Renal pelvis (tissue), 1 donor: ENCODE measurements at regions not wholly inside any gene's neighbourhood (a gene's known extent, or its start where the extent isn't known, plus 50 kb on each side); places are given as distances from the start of the nearest gene placed in this dataset.
"Not testable (repeated sequence)": the region's sequence is repeated elsewhere in the genome, so short reads cannot be mapped to it uniquely, and the experiment has no call there.

Source experiments
- DNase-seq: peaks from one replicate; pipeline ENCODE4 v3.0.0-alpha.2; 2013

DNA sequence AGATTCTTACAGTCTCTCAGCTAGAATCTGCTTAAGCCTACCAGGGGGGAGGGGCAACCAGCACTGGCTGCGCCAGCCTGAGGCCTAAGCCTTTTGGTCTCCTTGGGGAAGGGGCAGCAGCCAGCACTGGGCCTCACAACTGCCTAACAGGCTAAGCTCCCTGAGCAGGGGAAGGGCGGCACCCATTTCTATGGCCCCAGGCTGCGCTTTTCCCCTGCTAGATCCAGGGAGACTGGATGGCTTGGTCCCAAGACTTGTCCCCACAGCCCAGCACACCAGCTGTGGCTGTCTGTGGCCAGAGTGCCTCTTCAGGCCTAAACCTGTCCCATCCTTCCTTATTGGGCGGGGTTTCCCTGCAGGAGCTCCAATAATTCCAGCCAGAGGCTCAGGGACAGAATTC, 1230.3 kb upstream of the CRIM1 start:
- DNase-seq = no peak

DNA sequence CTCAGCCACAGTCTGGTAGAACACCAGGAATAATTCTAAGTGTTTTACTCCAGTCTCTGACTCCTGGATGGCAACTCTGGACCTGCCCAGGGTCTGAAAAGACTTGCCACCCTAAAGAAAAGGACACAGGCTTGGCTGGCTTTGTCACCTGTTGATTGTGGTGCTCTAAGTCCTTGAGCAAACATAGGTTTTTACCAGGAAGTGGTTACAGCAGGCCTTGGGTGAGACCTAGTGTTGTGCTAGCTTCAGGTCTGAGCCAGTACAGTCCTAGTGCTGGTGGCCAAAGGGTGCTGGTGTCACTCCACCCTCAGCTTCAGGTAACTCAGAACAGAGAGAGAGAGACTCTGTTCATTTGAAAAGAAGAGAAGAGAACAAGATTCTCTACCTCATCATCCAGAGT, 1239.4 kb upstream of the CRIM1 start:
- no peak for DNase-seq

DNA sequence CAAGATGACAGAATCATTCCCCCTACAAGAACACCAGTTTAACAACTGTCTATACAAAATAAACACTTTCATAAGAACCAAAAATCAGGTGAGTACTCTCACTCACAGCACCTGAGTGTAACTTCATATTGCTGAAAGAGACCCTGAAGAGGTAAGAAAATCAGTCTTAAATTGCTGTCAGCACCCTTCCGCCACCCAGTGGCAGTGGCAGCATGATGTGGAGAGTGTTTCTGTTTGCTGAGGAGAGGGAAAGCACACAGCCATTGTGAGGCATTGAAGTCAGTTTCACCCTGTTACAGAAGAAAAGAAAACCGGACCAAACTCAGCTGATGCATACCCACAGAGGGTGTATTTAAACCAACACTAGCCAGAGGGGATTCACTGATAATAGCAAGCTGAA, 1240.8 kb upstream of the CRIM1 start:
- DNase-seq = no peak

DNA sequence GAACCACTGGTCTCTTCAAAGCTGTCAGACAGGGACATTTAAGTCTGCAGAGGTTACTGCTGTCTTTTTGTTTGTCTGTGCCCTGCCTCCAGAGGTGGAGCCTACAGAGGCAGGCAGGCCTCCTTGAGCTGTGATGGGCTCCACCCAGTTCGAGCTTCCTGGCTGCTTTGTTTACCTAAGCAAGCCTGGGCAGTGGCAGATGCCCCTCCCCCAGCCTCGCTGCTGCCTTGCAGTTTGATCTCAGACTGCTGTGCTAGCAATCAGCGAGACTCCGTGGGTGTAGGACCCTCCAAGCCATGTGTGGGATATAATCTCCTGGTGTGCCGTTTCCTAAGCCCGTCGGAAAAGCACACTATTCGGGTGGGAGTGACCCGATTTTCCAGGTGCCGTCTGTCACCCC, 1243.2 kb upstream of the CRIM1 start:
- DNase-seq = not testable (repeated sequence)

DNA sequence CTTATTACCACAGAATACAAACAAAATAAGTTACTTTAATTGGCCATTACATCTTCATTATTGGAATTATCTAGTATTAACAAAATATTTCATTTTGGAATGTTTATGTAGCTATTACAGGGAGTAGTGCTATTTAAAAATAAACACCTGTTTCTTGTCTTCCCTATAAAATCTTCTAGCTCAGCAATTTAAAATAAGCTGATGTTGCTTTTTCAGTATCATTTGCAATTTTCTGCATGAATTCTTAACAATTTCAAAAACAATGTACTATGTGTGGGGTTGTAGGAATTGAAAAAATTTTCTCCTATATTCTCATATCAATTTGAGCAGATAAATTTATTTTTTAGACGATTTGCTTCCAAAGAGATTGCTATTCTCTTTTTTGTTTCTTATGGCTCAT, 1251.3 kb upstream of the CRIM1 start:
- DNase-seq = no peak

DNA sequence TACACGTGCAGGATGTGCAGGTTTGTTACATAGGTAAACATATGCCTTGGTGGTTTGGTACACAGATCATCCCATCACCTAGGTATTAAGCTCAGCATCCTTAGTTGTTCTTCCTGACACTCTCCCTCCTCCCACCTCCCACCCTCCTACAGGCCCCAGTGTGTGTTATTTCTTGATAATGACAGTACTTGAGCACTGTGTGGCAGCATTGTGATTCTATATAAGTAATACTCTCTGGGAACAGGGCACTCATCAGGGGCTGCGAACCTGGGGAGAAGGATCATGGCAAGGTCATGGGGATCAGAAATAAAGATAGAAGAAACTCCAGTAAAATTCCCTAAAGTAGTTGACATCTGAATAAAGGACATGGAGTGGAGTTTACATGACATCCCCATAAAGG, 1256.2 kb upstream of the CRIM1 start:
- DNase-seq = no peak

DNA sequence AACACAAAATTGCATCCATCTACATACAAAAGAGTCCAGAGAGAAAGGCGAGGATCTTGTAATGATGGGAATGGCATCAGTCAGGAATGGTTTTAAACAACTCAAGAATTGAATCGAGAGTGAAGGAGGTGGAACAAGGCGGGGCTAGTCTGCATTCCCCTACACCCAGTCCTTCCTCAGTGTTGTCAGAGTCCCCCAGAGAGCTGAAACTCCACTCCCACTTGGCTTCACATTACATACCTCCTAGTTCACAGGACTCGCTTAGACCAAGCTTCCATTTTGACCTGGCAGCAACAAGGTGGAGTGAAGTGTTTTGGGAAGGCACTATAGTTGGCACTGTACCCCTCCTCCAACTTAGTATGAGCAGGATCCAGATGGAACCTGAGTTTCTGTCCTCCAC, 1273.5 kb upstream of the CRIM1 start:
- DNase-seq = no peak

DNA sequence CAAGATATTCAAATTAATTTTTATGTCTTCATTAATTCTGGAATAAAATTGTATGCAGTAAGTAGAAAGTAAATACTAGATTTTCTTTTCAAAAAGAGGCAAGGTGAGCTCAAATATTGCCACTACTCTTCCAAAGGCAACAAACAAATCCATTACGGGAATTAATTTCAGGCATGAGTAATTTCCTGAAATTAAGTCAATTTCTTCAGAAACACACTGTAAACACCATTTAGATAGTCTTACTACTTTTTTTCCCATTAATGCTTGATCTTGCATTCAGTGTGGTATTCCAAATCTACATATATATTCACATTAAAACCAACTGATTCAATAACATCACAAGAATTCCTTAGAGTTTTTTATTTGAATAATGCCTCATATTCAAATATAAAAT, 1274.0 kb upstream of the CRIM1 start:
- peak; percentile 10 for DNase-seq

DNA sequence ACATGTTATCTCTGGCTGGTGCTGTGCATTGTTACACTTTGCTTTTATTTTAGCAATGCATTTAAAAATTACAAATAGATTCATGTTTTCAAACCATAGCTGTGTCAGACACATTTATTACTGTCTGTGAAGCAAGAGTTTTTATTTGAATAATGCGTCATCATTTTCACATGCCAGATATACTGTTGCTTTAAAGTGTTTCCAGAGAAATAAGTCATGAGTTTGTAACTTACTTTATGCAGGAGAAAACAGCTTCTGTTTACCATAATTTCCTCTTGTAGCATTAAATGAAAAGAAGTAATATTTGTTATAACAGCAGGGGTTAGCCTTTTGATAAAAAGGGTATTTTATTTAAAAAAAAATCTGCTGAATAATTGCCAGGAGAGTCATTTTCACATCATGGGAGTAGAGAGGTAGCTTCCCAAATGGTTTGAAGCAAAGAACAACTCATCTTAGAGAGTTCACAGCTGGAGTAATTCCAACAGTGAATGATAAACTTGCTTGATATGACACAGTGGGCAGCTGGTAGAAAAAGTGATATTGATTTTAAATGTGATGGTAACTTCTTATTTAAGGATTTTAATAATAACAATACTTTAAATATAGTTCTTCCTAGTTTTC, 1274.5 kb upstream of the CRIM1 start:
- DNase-seq = no peak

DNA sequence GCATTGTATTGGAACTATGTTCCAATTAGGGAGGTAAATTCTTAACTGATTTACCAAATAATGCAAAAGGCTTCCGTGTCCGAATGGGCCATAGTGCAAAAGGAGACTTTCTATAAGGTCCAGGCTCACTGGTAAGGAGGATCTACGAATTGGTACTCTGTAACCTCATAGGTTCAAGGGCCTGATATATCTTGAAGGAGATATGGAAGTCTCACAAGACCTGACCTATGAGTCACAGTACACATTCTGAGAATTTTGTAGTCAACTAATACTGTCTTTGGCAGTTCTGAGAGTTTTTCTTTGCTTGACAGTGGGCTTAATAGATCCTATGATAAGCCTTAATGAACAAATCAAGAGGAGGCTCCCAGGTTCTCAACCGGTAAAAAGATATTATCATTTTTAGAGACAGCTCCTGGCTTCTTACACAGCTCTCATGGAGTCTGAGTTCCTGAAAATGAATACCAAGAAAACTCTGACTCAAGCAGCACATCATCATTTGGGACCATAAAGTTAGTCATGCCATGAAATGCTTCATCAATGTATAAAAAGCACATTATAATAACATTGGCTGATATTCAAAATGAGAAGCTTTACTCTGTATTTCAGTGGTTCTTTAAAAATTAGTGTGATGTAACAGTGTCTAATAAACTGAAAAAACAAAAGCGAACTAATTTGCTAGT, 1275.2 kb upstream of the CRIM1 start:
- DNase-seq = no peak

DNA sequence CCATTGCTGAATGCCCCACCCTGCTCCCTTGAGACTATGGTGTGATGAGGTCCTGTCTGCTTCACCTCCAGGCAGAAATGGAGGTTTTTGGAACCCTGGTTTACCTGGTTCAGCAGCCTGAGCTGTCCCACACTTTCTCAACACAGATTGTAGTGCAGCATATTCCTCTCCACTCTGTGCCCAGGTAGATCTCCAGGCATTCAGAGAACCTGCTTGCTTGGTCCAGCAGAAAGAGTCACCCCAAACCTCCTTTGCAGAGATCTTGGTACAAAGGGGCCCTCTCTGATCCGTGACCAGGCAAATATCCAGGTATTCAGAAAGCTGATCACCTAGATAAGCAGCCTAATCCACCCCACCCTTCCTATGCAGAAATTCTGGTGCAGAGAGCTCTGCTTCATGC, 1288.2 kb upstream of the CRIM1 start:
- DNase-seq = no peak

DNA sequence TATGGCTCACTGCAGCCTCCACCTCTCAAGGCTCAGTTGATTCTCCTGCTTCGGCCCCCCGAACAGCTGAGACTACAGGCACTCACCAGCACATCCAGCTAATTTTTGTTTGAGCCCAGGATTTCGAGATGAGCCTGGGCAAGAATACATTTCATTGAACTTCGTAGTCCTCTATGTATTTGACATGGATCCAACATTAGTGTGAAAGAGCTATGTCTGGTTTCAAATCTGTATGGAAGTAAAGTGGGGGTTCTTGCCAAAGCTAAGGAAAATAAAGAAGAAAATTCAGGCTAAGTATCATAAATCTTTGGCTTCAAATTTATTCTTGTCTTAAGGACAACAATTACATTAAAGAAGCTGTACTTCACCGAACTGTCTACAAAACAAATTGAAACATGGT, 1291.7 kb upstream of the CRIM1 start:
- no peak for DNase-seq

DNA sequence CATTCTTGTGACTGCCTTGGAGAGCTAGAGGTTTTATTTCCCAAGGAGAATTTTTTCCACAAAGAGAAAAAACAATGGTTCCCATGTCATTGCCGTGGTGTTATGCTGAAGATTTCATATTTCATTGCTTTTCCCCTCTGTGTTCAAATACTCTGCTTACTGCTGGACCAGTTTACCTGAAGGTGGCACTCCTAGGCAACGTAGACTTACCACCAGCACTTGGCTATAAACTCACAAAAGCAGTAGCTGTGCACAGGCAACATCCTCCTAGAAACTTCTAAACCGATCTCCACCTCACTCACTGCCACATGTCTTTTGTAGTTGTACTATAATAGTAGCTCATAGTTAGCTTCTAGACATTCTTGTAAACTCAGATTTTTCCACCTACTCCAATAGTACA, 1319.7 kb upstream of the CRIM1 start:
- DNase-seq = no peak

DNA sequence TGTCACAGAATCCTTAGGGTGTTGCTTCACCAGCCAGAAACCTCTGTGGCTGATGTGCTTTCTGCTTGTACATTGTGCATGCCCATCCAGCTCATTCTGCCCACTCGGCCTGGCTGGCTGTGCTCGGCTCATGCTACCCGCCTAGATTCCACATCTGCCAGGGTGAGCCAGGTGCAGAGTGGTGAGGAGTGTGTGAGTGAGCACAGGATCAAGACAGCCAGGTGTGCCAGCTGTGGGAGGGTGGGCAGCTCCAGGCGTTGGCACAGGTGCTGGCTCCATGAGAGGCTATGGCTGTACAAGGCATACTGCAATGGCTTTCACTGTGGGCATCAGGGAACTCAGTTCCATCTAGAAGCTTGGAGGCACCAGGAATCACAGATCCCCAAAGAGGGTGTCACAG, 1321.8 kb upstream of the CRIM1 start:
- DNase-seq = no peak

DNA sequence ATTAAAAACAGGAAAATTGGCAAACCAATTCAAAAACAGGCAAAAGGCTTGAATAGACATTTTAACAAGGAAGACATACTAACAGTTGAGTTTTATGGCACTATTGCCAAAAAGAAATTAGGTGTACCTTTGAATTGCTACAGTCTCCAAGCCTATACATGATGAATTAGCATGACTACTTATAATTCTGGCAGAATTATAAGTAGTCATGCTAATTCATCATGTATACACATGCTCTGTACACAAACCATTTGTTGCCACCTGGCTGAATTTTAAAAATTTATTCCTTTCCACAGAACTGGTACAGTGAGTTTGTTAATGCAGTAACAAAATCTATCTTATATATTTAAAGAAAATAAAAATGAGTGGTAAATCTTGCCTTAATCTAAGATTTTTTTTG, 1332.0 kb upstream of the CRIM1 start:
- DNase-seq = no peak

DNA sequence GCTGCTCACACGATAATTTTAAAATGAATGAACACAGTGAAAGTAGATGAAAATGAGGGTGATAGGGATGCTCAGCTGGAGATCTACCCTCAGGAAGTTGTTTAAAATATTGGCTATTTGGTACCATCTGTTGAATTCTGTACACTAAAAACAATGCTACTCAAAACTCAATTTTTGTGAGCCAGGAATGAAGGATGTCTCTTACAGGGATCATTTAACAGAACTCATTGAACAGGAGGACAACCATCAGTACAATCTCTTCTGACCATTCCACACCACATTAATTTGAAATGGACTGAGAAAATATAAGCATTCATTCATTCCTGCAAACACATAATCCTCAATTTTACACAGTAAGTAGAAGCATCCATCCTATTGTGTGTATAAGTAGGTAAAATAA, 1355.1 kb upstream of the CRIM1 start:
- no peak for DNase-seq

DNA sequence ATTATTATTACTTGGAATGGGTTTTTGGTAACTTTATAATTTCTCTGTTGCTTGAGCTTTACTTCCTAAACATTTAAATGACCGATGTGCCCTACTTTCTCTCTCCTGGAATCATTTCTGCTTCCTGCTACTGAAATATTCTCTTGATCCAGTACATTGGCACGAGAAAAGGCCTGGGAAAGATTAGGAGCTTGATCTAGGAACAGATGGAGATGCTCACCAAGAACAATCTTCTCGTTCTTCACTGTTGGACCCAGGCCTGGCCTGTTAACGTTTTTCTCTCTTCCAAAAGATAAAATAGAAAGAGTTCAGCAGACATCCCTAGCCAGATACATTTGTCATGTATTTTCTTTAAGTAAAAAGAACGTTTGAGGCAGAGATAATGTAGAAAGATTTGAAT, 1356.8 kb upstream of the CRIM1 start:
- no peak for DNase-seq

DNA sequence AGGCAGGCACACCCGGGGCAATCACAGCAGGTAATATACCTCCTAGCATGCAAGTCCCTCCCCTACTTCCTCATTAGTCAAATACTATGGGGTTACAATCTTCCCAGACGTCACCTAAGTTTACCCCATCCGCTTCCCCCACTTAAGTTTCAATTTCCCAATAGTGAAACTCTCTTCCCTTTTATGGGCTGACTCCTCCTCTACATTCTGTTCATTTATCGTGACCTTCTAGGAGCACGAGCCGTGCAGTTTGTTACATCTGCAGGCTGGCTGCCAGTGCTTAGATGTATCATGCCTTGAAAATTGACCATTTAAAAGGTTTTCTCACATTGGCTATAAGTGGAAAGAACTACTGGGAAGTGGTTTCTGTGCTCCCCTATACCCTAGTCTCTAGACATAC, 1357.8 kb upstream of the CRIM1 start:
- no peak for DNase-seq

DNA sequence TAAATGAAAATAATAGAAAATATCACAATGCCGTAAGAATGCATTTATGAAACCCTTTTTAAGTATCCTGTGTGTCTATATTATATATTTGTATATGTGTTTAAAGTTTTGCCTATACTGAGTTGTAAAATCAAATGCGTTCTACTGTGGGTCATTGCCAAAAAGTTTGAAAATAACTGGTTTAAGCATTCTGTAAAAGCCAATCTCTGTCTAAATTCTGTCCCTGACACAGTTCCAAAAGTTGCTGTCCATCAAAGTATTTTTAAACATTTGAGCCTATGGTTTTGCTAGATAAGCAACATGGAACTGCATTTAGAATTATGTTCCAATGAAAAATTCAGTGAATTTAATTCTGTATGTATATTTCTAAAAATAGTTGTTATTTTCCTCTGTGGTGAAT, 1360.4 kb upstream of the CRIM1 start:
- no peak for DNase-seq

DNA sequence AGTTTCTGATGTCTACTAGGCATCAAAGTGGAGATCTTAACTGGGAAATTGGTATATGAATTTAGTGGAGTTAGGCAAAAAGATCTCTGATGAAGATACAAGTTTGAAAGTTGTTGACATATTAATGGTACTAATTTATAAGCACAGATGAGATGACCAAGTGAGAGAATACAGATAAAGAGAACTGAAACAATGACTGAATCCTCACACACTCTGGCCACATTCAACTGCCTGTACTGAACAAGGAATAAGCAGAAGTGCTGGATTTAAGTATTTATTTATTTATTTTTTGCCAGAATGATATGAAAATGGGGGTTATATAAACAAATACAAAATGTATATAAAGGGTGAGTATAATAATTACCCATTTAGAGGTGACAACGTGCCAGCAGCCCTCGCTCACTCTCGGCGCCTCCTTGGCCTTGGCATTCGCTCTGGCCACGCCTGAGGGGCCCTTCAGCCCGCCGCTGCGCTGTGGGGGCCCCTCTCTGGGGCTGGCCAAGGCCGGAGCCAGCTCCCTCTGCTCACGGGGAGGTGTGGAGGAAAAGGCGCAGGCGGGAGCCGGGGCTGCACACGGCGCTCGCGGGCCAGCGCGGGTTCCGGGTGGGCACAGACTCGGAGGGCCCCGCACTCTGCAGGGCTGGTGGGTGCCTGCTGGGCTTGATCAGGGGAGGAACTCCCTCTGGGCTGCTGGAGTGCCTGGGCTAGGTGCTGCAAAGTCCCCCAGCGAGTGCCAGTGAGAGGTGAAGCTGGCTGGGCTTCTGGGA, 1363.9 kb upstream of the CRIM1 start:
- no peak for DNase-seq

DNA sequence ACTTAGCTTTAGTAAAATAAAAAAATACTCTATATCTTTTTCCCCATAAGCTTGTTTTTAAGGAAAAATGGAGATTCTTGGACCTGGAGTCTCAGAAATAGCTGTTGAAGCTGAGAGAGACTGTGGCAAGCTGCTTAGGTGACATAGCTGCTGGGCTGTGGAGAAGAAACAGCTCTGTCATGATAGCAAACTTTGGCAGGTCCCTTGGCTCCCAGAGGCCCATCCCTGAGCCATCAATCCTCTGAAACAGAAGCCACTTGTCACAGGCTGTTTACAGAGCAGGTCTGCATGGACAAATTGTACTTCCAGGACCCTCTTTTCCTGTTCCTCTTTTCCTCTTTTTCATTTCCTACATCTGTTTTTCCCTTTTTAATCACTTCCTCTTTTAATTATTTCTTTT, 1370.1 kb upstream of the CRIM1 start:
- no peak for DNase-seq

DNA sequence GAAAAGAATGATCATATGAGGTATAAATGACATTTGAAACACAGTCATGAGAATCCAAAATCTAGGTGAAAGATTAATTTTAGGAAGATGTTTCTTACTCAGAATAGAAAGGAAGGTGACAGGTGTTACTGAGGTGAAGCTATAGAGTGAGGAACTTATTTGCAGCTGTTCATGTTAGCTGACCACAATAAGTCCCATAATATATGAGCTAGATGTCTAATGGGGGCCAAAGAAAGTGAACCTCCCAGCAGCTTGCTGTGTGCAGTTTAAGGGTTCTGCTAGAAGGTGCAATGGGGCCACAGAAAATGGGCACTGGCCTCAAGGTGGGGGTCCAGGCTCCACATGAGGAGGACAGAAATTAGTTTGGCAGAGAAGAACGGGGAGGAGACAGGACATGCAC, 1374.9 kb upstream of the CRIM1 start:
- no peak for DNase-seq

DNA sequence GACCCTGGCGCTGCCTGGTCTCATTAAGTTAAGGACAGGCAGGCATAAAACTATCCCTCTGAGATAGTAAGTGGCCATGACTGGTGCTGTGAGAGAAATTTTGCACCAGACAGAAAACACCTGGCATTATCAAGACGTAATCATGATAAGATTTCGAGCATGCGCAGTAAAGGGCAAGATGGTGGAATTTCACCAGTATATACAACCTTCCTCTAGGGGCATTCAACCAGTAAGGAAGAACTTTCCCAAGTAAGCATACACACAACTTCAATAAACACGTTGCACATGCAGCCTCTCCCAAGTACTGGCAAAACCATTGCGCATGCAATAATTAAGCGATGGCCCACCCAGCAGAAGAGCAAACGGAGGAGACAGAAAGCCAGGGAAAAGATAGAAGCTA, 1376.4 kb upstream of the CRIM1 start:
- no peak for DNase-seq

DNA sequence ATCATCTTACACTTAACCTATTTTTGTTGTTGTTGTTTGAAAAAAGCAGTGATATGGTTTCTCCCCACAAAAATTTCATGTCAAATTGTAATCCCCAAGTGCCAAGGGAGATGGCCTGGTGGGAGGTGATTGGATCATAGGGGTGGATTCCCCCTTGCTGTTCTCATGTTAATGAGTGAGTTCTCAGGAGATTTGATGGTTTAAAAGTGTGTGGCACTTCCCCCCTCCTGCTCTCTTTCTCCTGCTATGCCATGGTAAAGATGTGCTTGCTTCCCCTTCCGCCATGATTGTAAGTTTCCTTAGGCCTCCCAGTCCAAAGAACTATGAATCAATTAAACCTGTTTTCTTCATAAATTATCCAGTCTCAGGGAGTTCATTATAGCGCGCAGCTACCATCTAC, 1362.7 kb upstream of the FAM98A start:
- no peak for DNase-seq
